GM12892 (cell line): ENCODE measurements at regions not wholly inside any gene's neighbourhood (a gene's known extent, or its start where the extent isn't known, plus 50 kb on each side); places are given as distances from the start of the nearest gene placed in this dataset.
A peak's percentile ranks its signal among the peaks of the same experiment; 100 is the strongest.

Experiments
- DNase-seq: peaks from one replicate; pipeline ENCODE4 v3.0.0; 2011; ENCODE audit not compliant: insufficient read length
- FAIRE-seq: peaks from 2 replicates; lab custom pipeline; 2011; peaks lifted over from hg19 to GRCh38; lab: Jason Lieb, UNC
- POLR2A ChIP-seq: IDR thresholded peaks from 2 replicates; pipeline ENCODE4 v1.6.1; 2011; ENCODE audit warnings: low read depth, low read length, control low read depth
- POLR2AphosphoS5 ChIP-seq: IDR thresholded peaks from 2 replicates; pipeline ENCODE4 v1.6.1; 2011; ENCODE audit warnings: low read depth, low read length, control low read depth
- TAF1 ChIP-seq: IDR thresholded peaks from 2 replicates; pipeline ENCODE4 v1.6.1; 2011; ENCODE audit warnings: low read depth, mild to moderate bottlenecking, control low read depth, low read length, borderline replicate concordance

DNA sequence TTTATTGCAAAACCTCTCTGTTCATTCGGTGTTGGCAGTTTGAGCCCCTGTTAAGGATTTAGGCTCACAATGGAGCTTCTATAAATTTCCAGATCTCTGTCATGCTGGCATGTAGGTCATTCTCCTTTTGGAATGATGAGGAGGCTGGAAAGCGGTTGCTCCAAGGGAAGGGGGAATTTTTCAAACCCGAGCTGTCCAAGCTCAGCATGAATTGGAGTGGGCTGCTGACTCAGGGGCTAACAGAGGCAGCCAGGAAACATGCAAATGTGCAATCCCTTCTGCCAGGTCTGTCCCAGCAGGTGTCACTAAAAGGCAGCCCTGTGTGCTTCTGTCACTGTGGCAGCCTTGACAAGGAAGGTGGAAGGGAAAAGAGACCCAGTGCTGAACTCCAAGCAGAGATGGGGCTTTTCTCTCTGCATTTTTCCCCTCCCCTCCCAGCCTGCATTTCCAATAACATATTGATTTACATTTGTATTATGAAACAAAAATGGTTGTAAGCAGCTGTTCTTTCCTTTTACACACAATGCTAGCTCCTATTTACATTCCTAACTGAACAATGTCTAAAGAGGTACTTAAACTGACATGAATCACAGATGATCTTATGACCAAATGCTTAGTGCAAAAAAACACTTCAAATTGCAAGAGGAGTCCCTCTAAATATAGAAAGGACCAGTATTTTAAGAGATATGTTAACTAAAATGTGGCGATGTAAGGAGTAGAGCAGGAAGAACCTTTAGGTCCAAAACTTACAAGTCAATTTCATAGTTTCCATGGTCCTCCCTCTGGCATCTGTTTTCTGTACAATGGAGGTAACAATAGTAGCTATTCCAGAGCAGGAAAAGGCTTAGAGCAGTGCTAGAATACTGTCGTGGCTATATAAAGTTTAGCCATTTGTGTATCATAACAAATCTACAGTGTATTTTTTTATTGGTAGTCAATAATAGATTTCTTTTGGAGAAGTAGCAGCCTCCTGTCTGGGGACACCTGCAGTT, 84.5 kb upstream of the ATP10A start:
- DNase-seq (no peak), FAIRE-seq (no peak)
- TF ChIP-seq POLR2A (no peak), TAF1 (no peak), POLR2AphosphoS5 (no peak)

DNA sequence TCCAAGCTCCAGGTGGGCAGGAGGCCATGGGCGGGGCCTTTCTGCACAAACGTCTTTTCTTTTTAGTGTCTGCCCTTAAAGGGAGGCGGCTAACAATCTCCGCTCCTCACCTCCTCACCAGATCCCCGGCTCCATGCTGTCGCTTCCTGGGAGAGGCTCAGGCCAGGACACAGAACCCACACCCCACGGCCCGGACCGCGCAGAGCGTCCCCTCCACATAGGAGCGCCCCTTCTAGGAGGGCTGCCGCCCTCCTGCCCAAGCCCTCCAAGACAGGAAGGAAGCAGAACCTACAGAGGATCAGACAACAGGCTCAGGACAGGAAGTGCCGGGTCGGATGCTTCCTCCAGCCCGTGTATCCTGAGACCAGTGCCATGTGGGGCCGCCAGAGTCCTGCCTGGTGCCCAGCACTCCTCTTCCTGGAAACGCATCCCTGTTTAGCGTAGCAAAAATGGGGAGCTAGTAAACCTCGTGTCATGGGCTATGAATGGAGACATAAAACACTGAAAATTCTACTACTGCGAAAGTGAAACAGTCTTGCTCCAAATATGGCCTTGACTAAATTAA, 83.2 kb upstream of the ATP10A start:
- DNase-seq: no peak
- TF ChIP-seq POLR2AphosphoS5 (no peak), POLR2A (no peak), TAF1 (no peak)

DNA sequence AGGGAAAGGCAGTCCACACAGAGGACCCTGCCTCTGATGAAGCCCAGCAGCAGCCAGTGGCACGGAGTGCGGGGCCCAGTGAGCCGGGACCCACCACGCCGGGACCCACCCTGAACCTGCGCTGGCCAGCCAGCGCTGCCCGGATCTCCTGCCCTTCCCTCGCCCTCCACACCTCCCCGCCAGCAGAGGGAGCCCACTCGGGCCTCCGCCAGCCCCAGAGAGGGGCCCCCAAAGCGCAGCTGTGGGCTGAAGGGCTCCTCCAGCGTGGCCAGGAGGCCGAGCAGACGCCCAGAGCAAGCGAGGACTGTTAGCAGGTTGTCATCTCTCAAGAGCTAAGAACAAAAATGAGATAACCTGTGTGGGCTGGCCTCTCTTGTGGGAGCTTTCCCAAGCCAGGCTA, 81.3 kb upstream of the ATP10A start:
- FAIRE-seq (no peak), DNase-seq (no peak)

More for the DNA sequence above, 83.2 kb upstream of the ATP10A start:
- FAIRE-seq: no peak

DNA sequence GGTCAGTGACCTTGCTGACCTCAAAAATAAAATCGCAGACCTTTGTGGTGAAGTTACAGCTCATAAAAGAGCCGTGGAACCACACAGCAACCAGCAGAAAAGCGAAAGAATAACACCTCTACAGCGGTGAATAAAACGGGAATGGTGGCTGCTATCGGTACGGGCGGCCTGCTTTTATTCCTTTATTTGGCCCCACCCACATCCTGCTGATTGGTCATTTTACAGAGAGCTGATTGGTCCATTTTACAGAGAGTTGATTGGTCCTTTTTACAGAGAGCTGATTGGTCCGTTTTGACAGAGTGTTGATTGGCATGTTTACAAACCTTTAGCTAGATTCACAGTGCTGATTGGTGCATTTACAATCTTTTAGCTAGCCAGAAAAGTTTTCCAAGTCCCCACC, 80.7 kb upstream of the ATP10A start:
- FAIRE-seq (no peak), DNase-seq (no peak)

More for the DNA sequence above, 81.3 kb upstream of the ATP10A start:
- no peak for TF ChIP-seq TAF1
- TF ChIP-seq POLR2AphosphoS5: no peak
- TF ChIP-seq POLR2A: no peak

GRCh38 chr15:25939122-25939521, 76.0 kb upstream of the ATP10A start:
- no peak for TF ChIP-seq POLR2A
- no peak for TF ChIP-seq POLR2AphosphoS5
- TF ChIP-seq TAF1: no peak
- FAIRE-seq: peak; percentile 70
- DNase-seq: no peak

More for the DNA sequence above, 80.7 kb upstream of the ATP10A start:
- TF ChIP-seq POLR2A (no peak), TAF1 (no peak), POLR2AphosphoS5 (no peak)

- TF ChIP-seq POLR2A (no peak), TAF1 (no peak), POLR2AphosphoS5 (no peak)
- no peak for FAIRE-seq
- no peak for DNase-seq
Measured at GRCh38 chr15:25937796-25938195, 74.7 kb upstream of the ATP10A start.

GRCh38 chr15:25936004-25936403, 72.9 kb upstream of the ATP10A start:
- TF ChIP-seq TAF1 (no peak), POLR2A (no peak), POLR2AphosphoS5 (no peak)
- no peak for FAIRE-seq
- no peak for DNase-seq

DNA sequence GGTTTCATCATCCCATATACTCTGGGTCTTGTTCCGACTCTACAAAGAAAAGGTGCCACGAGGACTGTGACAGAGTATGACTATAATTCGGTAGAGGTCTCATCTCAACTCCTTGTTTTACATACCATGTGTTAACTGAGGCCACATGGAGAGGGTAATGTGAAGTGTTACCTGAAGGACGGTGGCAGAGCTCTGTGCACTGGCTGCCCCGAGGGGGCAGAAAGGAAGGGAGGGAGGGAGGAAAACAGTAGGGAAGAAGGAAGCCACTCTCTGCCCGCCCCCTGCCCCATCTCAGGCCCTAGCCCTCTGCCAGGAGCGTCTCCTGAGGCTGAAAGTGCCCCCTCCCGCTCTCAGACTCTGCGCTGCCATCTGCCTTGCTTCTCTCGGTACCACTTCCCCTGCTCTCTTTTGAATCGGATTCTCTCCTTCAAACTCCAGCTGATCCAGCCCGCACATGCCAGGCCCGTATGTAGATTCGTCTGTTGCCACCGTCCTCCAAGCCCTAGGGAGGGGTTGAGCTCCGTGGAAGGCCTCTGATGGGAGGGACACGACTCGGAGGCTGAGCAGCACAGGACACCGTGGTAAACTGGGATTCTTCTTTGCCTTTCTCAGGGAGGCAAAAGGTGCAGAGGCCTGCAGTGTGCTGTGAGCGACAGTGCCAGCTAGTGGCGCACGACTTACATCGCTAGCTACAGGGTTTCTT, 70.5 kb upstream of the ATP10A start:
- TF ChIP-seq POLR2A: no peak
- TF ChIP-seq TAF1: no peak
- no peak for TF ChIP-seq POLR2AphosphoS5
- DNase-seq (no peak), FAIRE-seq (no peak)

GRCh38 chr15:25932696-25933095, 69.6 kb upstream of the ATP10A start:
- no peak for FAIRE-seq
- TF ChIP-seq TAF1 (no peak), POLR2AphosphoS5 (no peak), POLR2A (no peak)
- no peak for DNase-seq

GRCh38 chr15:25931851-25932250, 68.7 kb upstream of the ATP10A start:
- FAIRE-seq: no peak
- TF ChIP-seq POLR2AphosphoS5 (no peak), TAF1 (no peak), POLR2A (no peak)
- DNase-seq: no peak

- DNase-seq: no peak
- no peak for FAIRE-seq
- TF ChIP-seq TAF1: no peak
- TF ChIP-seq POLR2A: no peak
- no peak for TF ChIP-seq POLR2AphosphoS5
Measured at GRCh38 chr15:25930931-25931330, 67.8 kb upstream of the ATP10A start.
